ENCODE measurements at regions not wholly inside any gene's neighbourhood (a gene's known extent, or its start where the extent isn't known, plus 50 kb on each side); places are given as distances from the start of the nearest gene placed in this dataset.

DNA sequence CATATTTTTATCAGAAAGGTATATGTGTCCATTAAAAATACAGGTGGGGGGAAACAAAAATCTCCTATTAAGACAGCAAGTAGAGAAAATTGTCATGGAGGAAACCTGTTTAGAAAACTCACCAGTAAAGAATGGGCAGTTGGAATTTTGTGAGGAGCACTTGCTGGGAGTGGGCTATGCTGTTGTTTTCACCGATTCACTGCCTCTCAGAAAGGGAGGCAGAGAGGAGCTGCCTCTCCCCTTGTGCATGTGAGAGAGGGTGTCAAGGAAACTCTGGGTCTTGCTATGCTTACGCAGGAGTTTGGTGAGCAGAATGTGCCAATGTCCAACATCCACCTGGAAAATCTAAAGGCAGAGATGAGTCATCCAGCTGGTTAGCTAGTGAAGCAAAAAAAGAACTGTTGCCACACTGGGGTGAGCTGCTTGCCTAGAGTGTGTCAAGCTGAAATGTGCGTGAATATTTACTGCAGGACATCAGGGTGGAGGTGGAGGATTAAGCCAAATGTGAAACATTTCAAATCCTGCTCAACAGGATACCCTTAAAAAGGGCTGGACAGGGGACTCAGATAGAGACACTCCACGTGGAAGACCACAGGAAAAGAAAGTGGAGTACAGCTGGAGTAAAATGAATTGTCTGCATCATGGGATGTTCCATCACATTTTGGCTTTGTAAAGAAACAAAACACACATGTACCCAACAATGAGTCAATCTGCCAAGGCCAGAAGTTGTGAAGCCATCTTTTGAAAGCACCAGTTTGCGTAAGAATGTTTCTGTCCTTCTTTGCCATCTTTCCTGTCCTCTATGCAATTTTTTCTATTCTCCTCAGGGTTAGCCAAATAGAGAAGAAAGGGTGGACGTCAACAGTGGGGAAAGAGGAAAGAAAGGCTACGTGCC is 449.7 kb upstream of the MPDZ start:
- Histone ChIP-seq H3K27me3 (ENCODE audit: control insufficient read depth, insufficient read depth, low read length) (no peaks in the 10 kb centered on the region), H3K27ac (ENCODE audit: low read length) (no peak overlapping the region), H3K4me3 (ENCODE audit: low read depth in 2 of 2, low read length in 2 of 2) (no peak overlapping the region), H3K36me3 (ENCODE audit: control insufficient read depth, insufficient read depth, low read length) (no peaks in the 10 kb centered on the region), H3K9me3 (ENCODE audit: control insufficient read depth, insufficient read depth, low read depth, low read length) (no peaks in the 10 kb centered on the region), H3K4me1 (ENCODE audit: control insufficient read depth, insufficient read depth, low read length) (no peaks in the 10 kb centered on the region)
- TF ChIP-seq TCF7L2 (IDR thresholded peaks at IDR 0.05; ENCODE audit: low read depth, low read length) (no peak), POLR2AphosphoS5 (IDR thresholded peaks at IDR 0.05; ENCODE audit: low read depth, low read length) (no peak), SIN3A (IDR thresholded peaks at IDR 0.05; ENCODE audit: borderline replicate concordance, insufficient read depth, low read depth, low read length) (no peak)
- TF ChIP-seq, protein P1, sequence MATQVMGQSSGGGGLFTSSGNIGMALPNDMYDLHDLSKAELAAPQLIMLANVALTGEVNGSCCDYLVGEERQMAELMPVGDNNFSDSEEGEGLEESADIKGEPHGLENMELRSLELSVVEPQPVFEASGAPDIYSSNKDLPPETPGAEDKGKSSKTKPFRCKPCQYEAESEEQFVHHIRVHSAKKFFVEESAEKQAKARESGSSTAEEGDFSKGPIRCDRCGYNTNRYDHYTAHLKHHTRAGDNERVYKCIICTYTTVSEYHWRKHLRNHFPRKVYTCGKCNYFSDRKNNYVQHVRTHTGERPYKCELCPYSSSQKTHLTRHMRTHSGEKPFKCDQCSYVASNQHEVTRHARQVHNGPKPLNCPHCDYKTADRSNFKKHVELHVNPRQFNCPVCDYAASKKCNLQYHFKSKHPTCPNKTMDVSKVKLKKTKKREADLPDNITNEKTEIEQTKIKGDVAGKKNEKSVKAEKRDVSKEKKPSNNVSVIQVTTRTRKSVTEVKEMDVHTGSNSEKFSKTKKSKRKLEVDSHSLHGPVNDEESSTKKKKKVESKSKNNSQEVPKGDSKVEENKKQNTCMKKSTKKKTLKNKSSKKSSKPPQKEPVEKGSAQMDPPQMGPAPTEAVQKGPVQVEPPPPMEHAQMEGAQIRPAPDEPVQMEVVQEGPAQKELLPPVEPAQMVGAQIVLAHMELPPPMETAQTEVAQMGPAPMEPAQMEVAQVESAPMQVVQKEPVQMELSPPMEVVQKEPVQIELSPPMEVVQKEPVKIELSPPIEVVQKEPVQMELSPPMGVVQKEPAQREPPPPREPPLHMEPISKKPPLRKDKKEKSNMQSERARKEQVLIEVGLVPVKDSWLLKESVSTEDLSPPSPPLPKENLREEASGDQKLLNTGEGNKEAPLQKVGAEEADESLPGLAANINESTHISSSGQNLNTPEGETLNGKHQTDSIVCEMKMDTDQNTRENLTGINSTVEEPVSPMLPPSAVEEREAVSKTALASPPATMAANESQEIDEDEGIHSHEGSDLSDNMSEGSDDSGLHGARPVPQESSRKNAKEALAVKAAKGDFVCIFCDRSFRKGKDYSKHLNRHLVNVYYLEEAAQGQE (IDR thresholded peaks at IDR 0.05; ENCODE audit: insufficient read depth in 1 of 2, low read depth in 2 of 2, low read length in 1 of 2), result no peak
- TF ChIP-seq, protein P2, sequence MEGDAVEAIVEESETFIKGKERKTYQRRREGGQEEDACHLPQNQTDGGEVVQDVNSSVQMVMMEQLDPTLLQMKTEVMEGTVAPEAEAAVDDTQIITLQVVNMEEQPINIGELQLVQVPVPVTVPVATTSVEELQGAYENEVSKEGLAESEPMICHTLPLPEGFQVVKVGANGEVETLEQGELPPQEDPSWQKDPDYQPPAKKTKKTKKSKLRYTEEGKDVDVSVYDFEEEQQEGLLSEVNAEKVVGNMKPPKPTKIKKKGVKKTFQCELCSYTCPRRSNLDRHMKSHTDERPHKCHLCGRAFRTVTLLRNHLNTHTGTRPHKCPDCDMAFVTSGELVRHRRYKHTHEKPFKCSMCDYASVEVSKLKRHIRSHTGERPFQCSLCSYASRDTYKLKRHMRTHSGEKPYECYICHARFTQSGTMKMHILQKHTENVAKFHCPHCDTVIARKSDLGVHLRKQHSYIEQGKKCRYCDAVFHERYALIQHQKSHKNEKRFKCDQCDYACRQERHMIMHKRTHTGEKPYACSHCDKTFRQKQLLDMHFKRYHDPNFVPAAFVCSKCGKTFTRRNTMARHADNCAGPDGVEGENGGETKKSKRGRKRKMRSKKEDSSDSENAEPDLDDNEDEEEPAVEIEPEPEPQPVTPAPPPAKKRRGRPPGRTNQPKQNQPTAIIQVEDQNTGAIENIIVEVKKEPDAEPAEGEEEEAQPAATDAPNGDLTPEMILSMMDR (IDR thresholded peaks at IDR 0.05), result no peak
- no TSS peak for BruUV-seq (replicated peaks)
- DNase-seq (ENCODE audit: low read depth, low spot score) (no peak), ATAC-seq (no peak)
- intact Hi-C loops (cut with micrococcal nuclease; ENCODE audit: unreplicated experiment) (no loop called here), in situ Hi-C loops (cut with HindIII; ENCODE audit: low pct_unique_long_range_greater_than_20kb, low sequenced_read_pairs) (no loop called here)
- POLR2A ChIA-PET, result no interaction called here
- CTCF ChIA-PET, result no interaction called here

DNA sequence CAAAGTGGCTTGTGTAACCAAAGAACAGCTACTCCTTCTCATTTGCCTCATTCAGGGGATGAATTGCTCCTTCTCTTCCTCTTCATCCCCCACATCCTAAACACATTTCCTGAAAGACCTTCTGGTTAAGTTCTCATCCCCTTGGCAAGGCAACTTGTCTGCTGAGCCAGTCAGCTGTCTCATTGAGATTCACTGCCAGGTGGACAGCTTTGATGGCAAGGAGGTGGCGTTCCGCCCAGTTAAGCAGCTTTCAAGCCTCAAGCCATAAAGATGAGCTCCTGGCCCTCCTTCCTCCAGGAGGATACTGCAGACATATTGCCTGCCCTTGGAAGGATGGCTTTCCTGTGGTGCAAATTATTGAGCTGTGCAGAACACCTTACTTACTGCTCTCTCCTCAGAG is 448.6 kb upstream of the MPDZ start:
- BruUV-seq (replicated peaks), result no TSS peak
- TF ChIP-seq TCF7L2 (IDR thresholded peaks at IDR 0.05; ENCODE audit: low read depth, low read length) (no peak), POLR2AphosphoS5 (IDR thresholded peaks at IDR 0.05; ENCODE audit: low read depth, low read length) (no peak)
- DNase-seq (ENCODE audit: low read depth, low spot score) (no peak), ATAC-seq (no peak)
- intact Hi-C loops (cut with micrococcal nuclease; ENCODE audit: unreplicated experiment), result no loop called here
- no peaks in the 10 kb centered on the region for H3K27me3 ChIP-seq (ENCODE audit: control insufficient read depth, insufficient read depth, low read length)
- H3K4me1 ChIP-seq (ENCODE audit: control insufficient read depth, insufficient read depth, low read length), result no peaks in the 10 kb centered on the region
- H3K27ac ChIP-seq (ENCODE audit: low read length), result no peak overlapping the region
- no peak overlapping the region for H3K4me3 ChIP-seq (ENCODE audit: low read depth in 2 of 2, low read length in 2 of 2)
- H3K9me3 ChIP-seq (ENCODE audit: control insufficient read depth, insufficient read depth, low read depth, low read length), result no peaks in the 10 kb centered on the region
- no peaks in the 10 kb centered on the region for H3K36me3 ChIP-seq (ENCODE audit: control insufficient read depth, insufficient read depth, low read length)
- in situ Hi-C loops (cut with HindIII; ENCODE audit: low pct_unique_long_range_greater_than_20kb, low sequenced_read_pairs), result no loop called here
- ChIA-PET CTCF (no interaction called here), POLR2A (no interaction called here)

DNA sequence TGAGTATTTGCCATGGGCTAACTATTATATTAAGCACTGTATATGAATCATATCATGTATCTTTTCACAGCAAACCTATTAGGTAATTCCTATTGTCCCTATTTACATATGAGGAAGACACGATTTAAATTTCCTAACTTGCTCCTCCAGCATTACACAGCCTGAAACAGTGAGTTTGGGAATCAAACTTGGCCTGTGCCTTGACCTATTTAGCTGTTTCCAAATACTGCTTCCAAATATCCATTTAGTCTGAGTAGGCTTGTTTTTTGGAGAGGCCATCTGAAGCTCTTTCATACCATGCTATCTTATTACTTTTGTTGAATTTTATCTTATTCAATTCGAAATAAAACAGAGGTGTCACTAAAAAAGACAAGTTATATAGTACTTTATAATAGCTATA is 447.3 kb upstream of the MPDZ start:
- no peak overlapping the region for H3K4me3 ChIP-seq (ENCODE audit: low read depth in 2 of 2, low read length in 2 of 2)
- no peak for ATAC-seq
- no peaks in the 10 kb centered on the region for H3K27me3 ChIP-seq (ENCODE audit: control insufficient read depth, insufficient read depth, low read length)
- in situ Hi-C loops (cut with HindIII; ENCODE audit: low pct_unique_long_range_greater_than_20kb, low sequenced_read_pairs) (no loop called here), intact Hi-C loops (cut with micrococcal nuclease; ENCODE audit: unreplicated experiment) (no loop called here)
- no peaks in the 10 kb centered on the region for H3K9me3 ChIP-seq (ENCODE audit: control insufficient read depth, insufficient read depth, low read depth, low read length)
- POLR2A ChIA-PET, result interaction anchor here (0.7 kb wide), 1 partner anchor 58 kb away, joined by 7 read pairs; no protein-coding TSS in a partner anchor
- no peak overlapping the region for H3K27ac ChIP-seq (ENCODE audit: low read length)
- no TSS peak for BruUV-seq (replicated peaks)
- no peak for DNase-seq (ENCODE audit: low read depth, low spot score)
- no peaks in the 10 kb centered on the region for H3K4me1 ChIP-seq (ENCODE audit: control insufficient read depth, insufficient read depth, low read length)
- H3K36me3 ChIP-seq (ENCODE audit: control insufficient read depth, insufficient read depth, low read length), result no peaks in the 10 kb centered on the region
- CTCF ChIA-PET, result no interaction called here
- no peak for TF ChIP-seq SIN3A (IDR thresholded peaks at IDR 0.05; ENCODE audit: borderline replicate concordance, insufficient read depth, low read depth, low read length)
- no peak for TF ChIP-seq TCF7L2 (IDR thresholded peaks at IDR 0.05; ENCODE audit: low read depth, low read length)
- TF ChIP-seq, protein P1 (IDR thresholded peaks at IDR 0.05; ENCODE audit: insufficient read depth in 1 of 2, low read depth in 2 of 2, low read length in 1 of 2), result no peak
